ENCODE measurements at regions not wholly inside any gene's neighbourhood (a gene's known extent, or its start where the extent isn't known, plus 50 kb on each side); places are given as distances from the start of the nearest gene placed in this dataset.
A peak's percentile ranks its signal among the peaks of the same experiment; 100 is the strongest.

DNA sequence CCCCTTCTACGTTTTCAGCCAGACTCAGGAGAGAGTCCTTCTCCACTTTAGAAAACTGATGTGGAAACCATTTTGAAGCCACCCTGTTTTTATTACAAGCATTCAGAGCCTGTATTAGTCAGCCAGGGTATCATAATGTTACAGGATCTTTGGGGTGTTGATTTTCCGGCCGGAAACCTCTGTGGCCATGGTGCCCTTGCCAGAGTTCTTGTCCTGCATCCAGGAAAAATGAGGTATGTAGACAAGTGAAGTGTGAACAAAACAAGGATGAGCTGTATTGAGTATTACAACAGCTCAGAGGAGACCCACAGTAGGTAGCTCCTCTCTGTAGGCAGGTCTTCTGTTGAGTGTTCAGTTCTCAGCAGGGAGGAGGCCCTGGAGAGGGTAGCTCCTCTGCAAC is 241.0 kb upstream of the COPS8 start:
- Histone ChIP-seq H3K4me2 (ENCODE audit: insufficient read depth in 1 of 2, low read depth in 2 of 2, low read length in 2 of 2) (no peak overlapping the region), H3K4ac (replicated peaks; ENCODE audit: insufficient read length, low read depth, low read length) (no peak overlapping the region), H3K79me1 (ENCODE audit: low read depth, low read length) (no peaks in the 10 kb centered on the region), H3K14ac (ENCODE audit: insufficient read length) (no peak overlapping the region), H3K23ac (ENCODE audit: insufficient read length) (no peak overlapping the region), H3K79me2 (ENCODE audit: control insufficient read depth in 1 of 2, insufficient read depth in 2 of 2, low read length in 2 of 2) (no peaks in the 10 kb centered on the region), H2BK15ac (ENCODE audit: low read length) (peak overlapping the region; percentile 84; the same call in 1 of the 2 replicates), H4K20me1 (replicated peaks in 1 of 2; ENCODE audit: control insufficient read depth in 1 of 2, insufficient read depth in 2 of 2, low read length in 2 of 2) (no peaks in the 10 kb centered on the region), H3K4me1 (replicated peaks in 1 of 4; ENCODE audit: control insufficient read depth in 3 of 4, insufficient read depth in 4 of 4, low read length in 3 of 4) (peaks cover 8 to 20% (median 17%) of the 10 kb centered on the region in 4 experiments), H3K9me3 (ENCODE audit: insufficient read depth in 2 of 2, low read depth in 1 of 2, low read length in 1 of 2) (peaks cover 10 to 23% of the 10 kb centered on the region in 2 experiments), H4K91ac (replicated peaks; ENCODE audit: insufficient read length, low read length) (peak overlapping the region; percentile 19), H3K27me3 (replicated peaks in 1 of 4; ENCODE audit: control insufficient read depth in 3 of 4, extremely low read depth in 1 of 4, insufficient read depth in 3 of 4, low read length in 3 of 4) (peaks cover 0 to 4% (median 0%) of the 10 kb centered on the region in 4 experiments; a peak in 1 of 7 replicates), H2BK20ac (ENCODE audit: low read length) (no peak overlapping the region), H3K36me3 (ENCODE audit: control insufficient read depth in 2 of 4, insufficient read depth in 4 of 4, low read length in 3 of 4) (no peaks in the 10 kb centered on the region), H2AK5ac (ENCODE audit: low read depth, low read length) (0 out of 2 replicates have a peak overlapping the region, but pooled peaks have one; percentile 56), H2AFZ (ENCODE audit: low read length) (no peak overlapping the region), H3K23me2 (ENCODE audit: low read depth, low read length) (no peaks in the 10 kb centered on the region), H3K56ac (replicated peaks; ENCODE audit: insufficient read length, low read depth, low read length) (no peak overlapping the region), H2BK12ac (ENCODE audit: low read depth, low read length) (no peak overlapping the region), H4K8ac (ENCODE audit: extremely low read depth, insufficient read depth, low read length) (no peak overlapping the region), H3K27ac (ENCODE audit: low read depth, low read length) (no peak overlapping the region), H3K4me3 (ENCODE audit: extremely low read depth in 1 of 4, insufficient read depth in 2 of 4, low read depth in 3 of 4, low read length in 4 of 4) (no peak overlapping the region), H3K18ac (ENCODE audit: extremely low read depth, low read length) (no peak overlapping the region), H2BK120ac (replicated peaks; ENCODE audit: low read depth, low read length) (no peak overlapping the region), H4K5ac (ENCODE audit: insufficient read length, low read depth, low read length) (no peak overlapping the region), H3K9ac (replicated peaks in 1 of 4; ENCODE audit: extremely low read depth in 1 of 4, low read depth in 3 of 4, low read length in 3 of 4) (no peak overlapping the region), H2BK5ac (ENCODE audit: low read depth, low read length) (no peak overlapping the region)
- ChIA-PET POLR2A (ENCODE audit: partially characterized antibody) (no interaction called here), CTCF (ENCODE audit: partially characterized antibody) (interaction anchor here (0.8 kb wide), 1 partner anchor 18 kb away, joined by 3 read pairs; no protein-coding TSS in a partner anchor)
- FAIRE-seq (no peak), DNase-seq (ENCODE audit: low read depth in 1 of 2, low spot score in 2 of 2) (no peak)
- WGBS, 2 experiments (ENCODE audit: extremely low coverage in 1 of 2, insufficient coverage in 1 of 2, insufficient read length in 1 of 2, insufficient replicate concordance in 2 of 2, low coverage in 1 of 2, low lambda C conversion rate in 2 of 2, missing lambda C conversion rate in 1 of 2), result 91% methylated on average over 3 of the region's 3 CpGs; no CpG with 5 or more reads in 1 of the 2 experiments
- TF ChIP-seq CHD2 (IDR thresholded peaks at IDR 0.05; ENCODE audit: low read length) (no peak), ZNF274 (IDR thresholded peaks at IDR 0.05; ENCODE audit: borderline replicate concordance, extremely low read depth, low read length) (no peak), RNF2 (IDR thresholded peaks at IDR 0.05; ENCODE audit: borderline replicate concordance, low read depth, low read length, missing control alignments, poor library complexity, severe bottlenecking) (no peak), KDM5A (IDR thresholded peaks at IDR 0.05; ENCODE audit: low read length) (no peak), CREB1 (IDR thresholded peaks at IDR 0.05) (no peak), MAFK (IDR thresholded peaks at IDR 0.05; ENCODE audit: low read depth, low read length) (no peak), TCF12 (IDR thresholded peaks at IDR 0.05; ENCODE audit: low read depth, low read length) (no peak), POU5F1 (IDR thresholded peaks at IDR 0.05; ENCODE audit: low read depth, low read length) (no peak), GTF2F1 (IDR thresholded peaks at IDR 0.05; ENCODE audit: borderline replicate concordance, low read depth, low read length) (no peak), CTBP2 (IDR thresholded peaks at IDR 0.05; ENCODE audit: borderline replicate concordance, insufficient read depth, insufficient read length, low read length) (no peak), RXRA (IDR thresholded peaks at IDR 0.05; ENCODE audit: insufficient read depth, low read depth, low read length) (no peak), TEAD4 (IDR thresholded peaks at IDR 0.05; ENCODE audit: low read depth, low read length) (no peak), TAF1 (IDR thresholded peaks at IDR 0.05; ENCODE audit: low read depth, low read length) (no peak), FOSL1 (IDR thresholded peaks at IDR 0.05; ENCODE audit: insufficient read depth, low read depth, low read length) (no peak), TAF7 (optimal IDR thresholded peaks at IDR 0.05; ENCODE audit: borderline replicate concordance, low read depth, low read length) (no peak)

All from H1 (cell line).